Esophagus muscularis mucosa (tissue), 3 donors: ENCODE measurements at regions not wholly inside any gene's neighbourhood (a gene's known extent, or its start where the extent isn't known, plus 50 kb on each side); places are given as distances from the start of the nearest gene placed in this dataset.

Experiments
- POLR2A ChIP-seq: fragments of 450-650 bp; IDR thresholded peaks from one replicate; pipeline ENCODE4 v1.6.1; 2017; ENCODE audit warnings: antibody characterized with exemption, moderate library complexity, mild to moderate bottlenecking, low read depth
- TF ChIP-seq, protein P1 (sequence below), 3 experiments: fragments of 200-600 bp in 2 of 3; fragments of 450-650 bp in 1 of 3; sonication (generic) in 2 of 3; IDR thresholded peaks; one replicate each; pipeline ENCODE4 v1.5.1; 2017 to 2019; ENCODE audit warnings: antibody characterized with exemption in 3 of 3, mild to moderate bottlenecking in 2 of 3, moderate library complexity in 1 of 3

DNA sequence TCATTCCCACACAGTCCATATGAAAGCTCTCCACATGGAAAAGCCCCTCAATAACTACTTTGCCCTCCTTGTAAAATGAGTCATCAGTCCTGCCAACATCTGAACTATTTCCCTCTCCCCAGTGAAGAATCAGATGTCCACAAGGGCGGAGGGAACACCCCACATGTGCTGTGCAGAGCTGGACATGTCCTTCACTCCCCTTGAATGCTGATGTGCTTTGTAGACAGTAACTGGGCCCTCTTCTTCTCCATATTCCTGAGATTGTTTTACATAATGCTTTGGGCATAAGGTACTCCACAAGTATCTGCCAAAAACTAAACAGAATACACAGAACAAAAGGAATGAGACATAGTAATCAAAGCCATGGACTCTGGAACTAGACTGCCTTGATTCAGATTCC, 879.4 kb downstream of the BCL11A start:
- TF ChIP-seq, protein P1, sequence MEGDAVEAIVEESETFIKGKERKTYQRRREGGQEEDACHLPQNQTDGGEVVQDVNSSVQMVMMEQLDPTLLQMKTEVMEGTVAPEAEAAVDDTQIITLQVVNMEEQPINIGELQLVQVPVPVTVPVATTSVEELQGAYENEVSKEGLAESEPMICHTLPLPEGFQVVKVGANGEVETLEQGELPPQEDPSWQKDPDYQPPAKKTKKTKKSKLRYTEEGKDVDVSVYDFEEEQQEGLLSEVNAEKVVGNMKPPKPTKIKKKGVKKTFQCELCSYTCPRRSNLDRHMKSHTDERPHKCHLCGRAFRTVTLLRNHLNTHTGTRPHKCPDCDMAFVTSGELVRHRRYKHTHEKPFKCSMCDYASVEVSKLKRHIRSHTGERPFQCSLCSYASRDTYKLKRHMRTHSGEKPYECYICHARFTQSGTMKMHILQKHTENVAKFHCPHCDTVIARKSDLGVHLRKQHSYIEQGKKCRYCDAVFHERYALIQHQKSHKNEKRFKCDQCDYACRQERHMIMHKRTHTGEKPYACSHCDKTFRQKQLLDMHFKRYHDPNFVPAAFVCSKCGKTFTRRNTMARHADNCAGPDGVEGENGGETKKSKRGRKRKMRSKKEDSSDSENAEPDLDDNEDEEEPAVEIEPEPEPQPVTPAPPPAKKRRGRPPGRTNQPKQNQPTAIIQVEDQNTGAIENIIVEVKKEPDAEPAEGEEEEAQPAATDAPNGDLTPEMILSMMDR (IDR thresholded peaks at IDR 0.05), result no peak
- no peak for TF ChIP-seq POLR2A
